Stimulated activated CD8-positive, alpha-beta memory T cell treated with anti-CD3 and anti-CD28 coated beads, Interleukin-15, amount 100 ng/mL, for 24 hours (primary cell): ENCODE measurements at regions not wholly inside any gene's neighbourhood (a gene's known extent, or its start where the extent isn't known, plus 50 kb on each side); places are given as distances from the start of the nearest gene placed in this dataset.
"Not testable (repeated sequence)": the region's sequence is repeated elsewhere in the genome, so short reads cannot be mapped to it uniquely, and the experiment has no call there.

ENCODE experiments used
- DNase-seq: peaks from one replicate; pipeline ENCODE4 v3.0.0-alpha.2; 2020; ENCODE audit warnings: low read depth

- no peak for DNase-seq
Observed at GRCh38 chr6:14290772-14291330, 173.3 kb downstream of the CD83 start.

DNA sequence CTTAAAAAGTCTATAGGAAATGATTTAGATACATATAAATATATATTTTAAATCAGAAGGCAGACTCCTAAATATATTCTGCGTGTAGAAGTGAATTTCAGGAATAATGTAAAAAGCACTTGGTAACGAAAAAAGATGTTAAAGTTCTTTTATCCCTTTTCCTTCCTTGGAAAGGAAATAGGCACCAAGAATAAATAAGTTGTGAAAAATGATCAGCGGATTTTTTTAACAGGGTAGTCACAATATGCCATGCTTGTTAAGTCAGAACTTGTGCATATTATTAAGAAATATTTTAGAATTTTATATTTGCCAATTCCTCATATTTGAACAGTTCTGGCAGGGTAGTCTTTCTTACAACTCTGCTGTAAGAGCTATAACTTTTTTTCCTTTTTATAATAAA is 173.8 kb downstream of the CD83 start:
- no peak for DNase-seq

DNA sequence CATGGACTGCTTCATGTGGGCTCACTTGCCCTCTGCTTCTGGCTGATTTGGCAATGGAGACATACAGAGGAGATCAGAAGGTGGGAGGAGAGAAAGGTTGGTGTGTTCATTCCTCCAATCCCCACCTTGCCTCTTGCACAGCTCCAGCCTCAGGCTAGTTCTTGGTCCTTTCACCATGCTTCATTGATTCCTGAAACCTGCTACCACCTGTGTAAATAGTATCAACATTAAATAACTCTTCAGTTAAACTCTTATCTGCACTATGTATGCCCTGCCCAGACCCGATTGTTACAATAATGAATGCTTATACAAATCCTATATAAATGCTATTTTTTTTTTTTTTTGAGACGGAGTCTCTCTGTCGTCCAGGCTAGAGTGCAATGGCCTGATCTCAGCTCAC is 174.5 kb downstream of the CD83 start:
- DNase-seq = no peak

- DNase-seq = no peak
Observed at GRCh38 chr6:14294270-14294951, 176.8 kb downstream of the CD83 start.

- not testable (repeated sequence) for DNase-seq
Observed at GRCh38 chr6:14296698-14297097, 179.1 kb downstream of the CD83 start.

GRCh38 chr6:14297118-14297517 is 179.5 kb downstream of the CD83 start:
- DNase-seq = not testable (repeated sequence)

DNA sequence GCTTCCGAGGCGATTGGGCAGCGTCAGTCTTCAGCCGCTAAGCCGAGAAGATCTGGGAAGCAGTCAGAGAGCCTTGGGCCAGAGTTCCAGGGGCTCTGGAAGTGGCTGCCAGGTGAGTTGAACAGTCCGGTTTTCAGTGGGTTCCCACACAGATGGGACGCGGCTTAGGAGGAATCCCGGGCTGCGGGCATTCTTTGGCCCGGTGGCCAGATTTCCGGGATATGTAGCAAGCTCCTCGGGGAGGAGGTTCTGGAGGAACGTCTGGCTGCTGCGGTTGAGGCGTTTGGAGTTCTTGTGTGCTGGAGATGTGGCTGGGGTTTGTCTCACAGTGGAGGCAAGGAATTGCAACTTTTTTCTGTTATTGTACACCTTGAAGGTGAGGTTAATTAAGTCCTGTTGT is 182.6 kb downstream of the CD83 start:
- not testable (repeated sequence) for DNase-seq

- not testable (repeated sequence) for DNase-seq
Observed at GRCh38 chr6:14300721-14301120, 183.1 kb downstream of the CD83 start.

DNA sequence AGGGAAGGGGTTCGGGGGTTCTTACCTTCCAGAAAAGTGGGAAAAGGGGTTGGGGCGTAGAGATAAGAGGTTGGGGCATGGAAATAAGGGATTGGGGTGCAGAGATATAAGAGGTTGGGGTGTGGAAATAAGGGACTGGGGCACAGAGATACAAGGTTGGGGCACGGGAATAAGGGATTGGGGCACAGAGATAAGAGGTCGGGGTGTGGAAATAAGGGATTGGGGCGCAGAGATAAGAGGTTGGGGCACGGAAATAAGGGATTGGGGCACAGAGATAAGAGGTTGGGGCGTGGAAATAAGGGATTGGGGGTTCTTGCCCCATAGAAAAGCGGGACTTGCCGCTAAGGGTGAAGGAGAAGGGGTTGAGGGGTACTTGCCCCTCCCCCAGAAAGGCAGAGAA is 183.9 kb downstream of the CD83 start:
- DNase-seq = not testable (repeated sequence)

- DNase-seq = no peak
Observed at GRCh38 chr6:14305131-14305530, 187.6 kb downstream of the CD83 start.

DNA sequence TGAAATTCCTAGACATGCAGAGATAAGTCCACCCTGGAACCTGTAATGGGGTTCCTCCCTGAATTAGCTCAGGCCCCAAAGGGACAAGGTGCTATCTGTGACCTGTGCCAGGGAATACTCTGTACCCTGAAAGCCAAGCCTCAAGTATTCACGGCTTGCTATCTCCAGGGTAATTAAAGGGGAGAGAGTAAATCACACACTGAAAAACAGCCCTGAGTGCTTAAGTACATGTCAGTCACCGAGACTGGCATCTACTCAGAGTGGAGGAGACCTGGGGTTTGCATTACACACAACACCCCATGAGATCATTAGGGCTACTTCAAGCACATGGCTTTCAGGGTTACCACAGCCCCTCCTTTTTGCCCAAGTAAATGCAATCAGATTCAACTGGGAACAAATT is 188.1 kb downstream of the CD83 start:
- no peak for DNase-seq

- no peak for DNase-seq
Observed at GRCh38 chr6:14306151-14306906, 188.8 kb downstream of the CD83 start.

GRCh38 chr6:14309516-14309915 is 191.9 kb downstream of the CD83 start:
- DNase-seq = no peak

GRCh38 chr6:14309951-14310445 is 192.4 kb downstream of the CD83 start:
- no peak for DNase-seq

GRCh38 chr6:14310960-14311359 is 193.4 kb downstream of the CD83 start:
- no peak for DNase-seq

- no peak for DNase-seq
Observed at GRCh38 chr6:14312587-14312986, 195.0 kb downstream of the CD83 start.

DNA sequence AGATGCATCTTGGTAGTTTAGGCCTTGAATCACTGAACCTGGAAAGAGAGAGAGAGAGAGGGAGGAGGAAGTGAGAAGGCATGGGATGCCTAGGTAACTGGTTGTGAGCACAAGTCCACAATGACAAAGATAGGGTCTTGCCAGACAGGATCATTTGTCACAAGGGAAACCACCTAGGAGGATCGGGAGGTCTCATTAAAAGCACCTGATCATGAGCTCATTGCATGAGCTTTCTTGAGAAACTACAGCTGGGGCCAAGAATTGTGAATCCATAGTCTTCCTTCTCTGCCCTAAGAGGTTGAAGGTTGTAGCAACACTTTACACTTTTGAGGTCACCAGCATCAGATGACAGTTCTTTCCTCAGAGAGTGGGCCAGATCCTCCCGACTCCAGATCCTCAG is 195.7 kb downstream of the CD83 start:
- DNase-seq = no peak

DNA sequence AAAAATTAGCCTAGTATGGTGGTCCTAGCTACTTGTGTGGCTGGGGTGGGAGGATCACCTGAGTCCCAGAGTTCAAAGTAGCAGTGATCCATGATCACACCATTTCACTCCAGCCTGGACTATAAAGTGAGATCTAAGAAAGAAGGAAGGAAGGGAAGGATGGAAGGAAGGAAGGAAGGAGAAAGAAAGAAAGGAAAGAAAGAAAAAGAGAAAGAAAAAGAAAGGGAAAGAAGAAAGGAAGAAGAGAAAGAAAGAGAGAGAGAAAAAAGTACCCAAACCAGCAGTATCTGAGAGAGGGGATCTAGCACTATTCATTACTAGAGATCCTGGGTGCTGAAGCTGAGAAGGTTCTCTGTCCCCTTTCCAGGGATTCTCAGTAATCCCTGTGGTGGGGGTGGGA is 197.8 kb downstream of the CD83 start:
- DNase-seq = no peak

- DNase-seq = no peak
Observed at GRCh38 chr6:14316651-14317386, 199.2 kb downstream of the CD83 start.

GRCh38 chr6:14317387-14317970 is 199.9 kb downstream of the CD83 start:
- DNase-seq = no peak

DNA sequence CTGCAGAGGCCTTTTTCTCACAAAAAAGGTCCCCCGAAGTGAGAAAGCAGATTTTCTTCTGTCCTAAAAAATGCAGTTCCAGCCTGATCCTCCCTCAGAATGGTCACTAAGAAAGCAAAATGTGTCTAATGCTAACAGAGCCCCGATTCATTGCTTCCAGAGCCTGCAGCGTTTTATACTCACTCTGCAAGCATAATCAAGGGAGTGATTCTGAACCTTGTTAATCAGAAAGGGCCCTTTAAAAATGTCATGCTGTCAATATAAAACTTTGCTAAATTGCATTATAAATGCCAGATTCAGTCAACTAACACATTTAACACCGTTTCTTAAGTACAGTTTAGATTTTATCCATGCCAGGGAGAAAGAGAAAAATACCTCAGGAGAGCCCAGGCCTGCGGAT is 202.8 kb downstream of the CD83 start:
- no peak for DNase-seq
